HCT116 (cell line): ENCODE measurements at regions not wholly inside any gene's neighbourhood (a gene's known extent, or its start where the extent isn't known, plus 50 kb on each side); places are given as distances from the start of the nearest gene placed in this dataset.

ENCODE experiments used
- ATAC-seq: fragments of 200-7000 bp; cut with Tn5 transposase; 2 replicates; pipeline ENCODE4 v1.9.1; 2020; ENCODE audit warnings: mild to moderate bottlenecking, moderate library complexity
- BruUV-seq: library from RNA; stranded (reverse); fragments of 400-500 nt; replicated peaks from 2 replicates; lab custom pipeline; 2021; lab: Mats Ljungman, UMichigan
- CTCF ChIA-PET: fragments of 300-600 bp; sonication (Branson Sonifier 250); formaldehyde crosslinking; loops from one replicate; lab custom pipeline; 2021; ENCODE audit warnings: antibody characterized with exemption; lab: Charles Lee
- POLR2A ChIA-PET: fragments of 300-600, 350-600 bp; sonication (Branson Sonifier 250); formaldehyde crosslinking; loops from one replicate; lab custom pipeline; 2021; ENCODE audit warnings: antibody characterized with exemption; lab: Charles Lee
- RAD21 ChIA-PET, 2 experiments: fragments of 300-600 bp; sonication (Branson Sonifier 250); formaldehyde crosslinking; loops; one replicate each; lab custom pipeline; 2023; ENCODE audit warnings: low total read pairs in 2 of 2; ENCODE audit not compliant: uncharacterized antibody in 2 of 2, unreplicated experiment in 2 of 2, low non-redundant PET in 1 of 2; lab: Charles Lee
- DNase-seq: peaks from one replicate; pipeline ENCODE4 v3.0.0-alpha.2; 2010; ENCODE audit warnings: low read depth, low spot score
- H2AFZ ChIP-seq: fragments of 200-600 bp; shearing (Covaris generic), sonication (generic); 2 replicates; pipeline ENCODE4 v1.6.1; 2017; ENCODE audit warnings: low read depth, mixed run types, mixed read lengths, antibody characterized with exemption, low read length; ENCODE audit not compliant: poor library complexity, severe bottlenecking
- H3K27ac ChIP-seq: 2 replicates; pipeline ENCODE4 v1.5.1; 2012; ENCODE audit warnings: low read depth, low read length
- H3K27me3 ChIP-seq: fragments of 200-600 bp; sonication (generic); 2 replicates; pipeline ENCODE4 v1.6.1; 2016; ENCODE audit warnings: mixed run types, low read length, mixed read lengths; ENCODE audit not compliant: insufficient read depth
- H3K36me3 ChIP-seq, 2 experiments: fragments of 200-500 bp in 1 of 2; fragments of 200-600 bp in 1 of 2; sonication (Bioruptor generic) in 1 of 2; sonication (generic) in 1 of 2; 2 replicates each; pipeline versions ENCODE4 v1.5.1 to v1.6.1; 2014 to 2016; ENCODE audit warnings: low read length in 2 of 2, inconsistent platforms in 1 of 2, mixed read lengths in 1 of 2, mixed run types in 1 of 2; ENCODE audit not compliant: insufficient read depth in 2 of 2, control insufficient read depth in 1 of 2
- H3K4me1 ChIP-seq, 2 experiments: fragments of 200-600 bp in 1 of 2; sonication (generic) in 1 of 2; 2 replicates each; pipeline versions ENCODE4 v1.5.1 to v1.6.1; 2012 to 2017; ENCODE audit warnings: low read length in 2 of 2, inconsistent platforms in 1 of 2, mild to moderate bottlenecking in 1 of 2, mixed read lengths in 1 of 2, mixed run types in 1 of 2, moderate library complexity in 1 of 2; ENCODE audit not compliant: insufficient read depth in 2 of 2, control insufficient read depth in 1 of 2
- H3K4me2 ChIP-seq: fragments of 200-600 bp; sonication (generic); 2 replicates; pipeline ENCODE4 v1.6.1; 2017; ENCODE audit warnings: mixed run types, low read length, mixed read lengths
- H3K4me3 ChIP-seq, 2 experiments: fragments of 200-600 bp in 1 of 2; sonication (generic) in 1 of 2; replicated peaks in 1 of 2; 2 replicates each; pipeline ENCODE4 v1.5.1; 2011 to 2016; ENCODE audit warnings: low read length in 2 of 2, control low read depth in 1 of 2, low read depth in 1 of 2, mild to moderate bottlenecking in 1 of 2, mixed read lengths in 1 of 2, mixed run types in 1 of 2
- H3K79me2 ChIP-seq: fragments of 200-600 bp; sonication (generic); 2 replicates; pipeline ENCODE4 v1.6.1; 2017; ENCODE audit warnings: mild to moderate bottlenecking, mixed run types, low read length, moderate library complexity, mixed read lengths; ENCODE audit not compliant: insufficient read depth
- H3K9ac ChIP-seq: fragments of 200-600 bp; sonication (generic); 2 replicates; pipeline ENCODE4 v1.6.1; 2016; ENCODE audit warnings: low read length, mixed read lengths
- H3K9me2 ChIP-seq: fragments of 200-600 bp; sonication (generic), shearing (Covaris generic); 2 replicates; pipeline ENCODE4 v1.6.1; 2017; ENCODE audit warnings: mixed run types, mild to moderate bottlenecking, moderate library complexity; ENCODE audit not compliant: insufficient read depth
- H3K9me3 ChIP-seq, 2 experiments: fragments of 200-500 bp in 1 of 2; fragments of 200-600 bp in 1 of 2; sonication (Bioruptor generic) in 1 of 2; sonication (generic) in 1 of 2; 2 replicates each; pipeline ENCODE4 v1.6.1; 2014 to 2017; ENCODE audit warnings: low read length in 2 of 2, mixed read lengths in 2 of 2, inconsistent platforms in 1 of 2, low read depth in 1 of 2, mild to moderate bottlenecking in 1 of 2, mixed run types in 1 of 2, moderate library complexity in 1 of 2; ENCODE audit not compliant: control insufficient read depth in 1 of 2, insufficient read depth in 1 of 2
- H4K20me1 ChIP-seq: fragments of 200-600 bp; sonication (generic), shearing (Covaris generic); 2 replicates; pipeline ENCODE4 v1.6.1; 2017; ENCODE audit warnings: mixed run types, mild to moderate bottlenecking, moderate library complexity; ENCODE audit not compliant: insufficient read depth
- CBX3 ChIP-seq: IDR thresholded peaks from 2 replicates; pipeline ENCODE4 v1.6.1; 2012; ENCODE audit warnings: low read depth
- CEBPB ChIP-seq: IDR thresholded peaks from 2 replicates; pipeline ENCODE4 v1.6.1; 2012; ENCODE audit warnings: low read depth
- EGR1 ChIP-seq: IDR thresholded peaks from 2 replicates; pipeline ENCODE4 v1.6.1; 2012; ENCODE audit warnings: low read depth
- ELF1 ChIP-seq: IDR thresholded peaks from 2 replicates; pipeline ENCODE4 v1.6.1; 2012; ENCODE audit warnings: low read depth, borderline replicate concordance
- EZH2 ChIP-seq: fragments of 200-600 bp; sonication (generic); IDR thresholded peaks from 2 replicates; pipeline ENCODE4 v1.6.1; 2017; ENCODE audit warnings: antibody characterized with exemption, mixed run types
- EZH2phosphoT487 ChIP-seq: fragments of 200-600 bp; IDR thresholded peaks from 2 replicates; pipeline ENCODE4 v1.6.1; 2018; ENCODE audit warnings: antibody characterized with exemption, borderline replicate concordance
- FOSL1 ChIP-seq: IDR thresholded peaks from 2 replicates; pipeline ENCODE4 v1.6.1; 2012; ENCODE audit warnings: low read depth
- JUND ChIP-seq: IDR thresholded peaks from 2 replicates; pipeline ENCODE4 v1.6.1; 2012
- MAX ChIP-seq: IDR thresholded peaks from 2 replicates; pipeline ENCODE4 v1.6.1; 2012
- POLR2A ChIP-seq: IDR thresholded peaks from 2 replicates; pipeline ENCODE4 v1.7.0; 2011; ENCODE audit warnings: borderline replicate concordance; ENCODE audit not compliant: insufficient read depth, insufficient read length; ENCODE audit errors: extremely low read depth
- RAD21 ChIP-seq: IDR thresholded peaks from 2 replicates; pipeline ENCODE4 v1.6.1; 2012; ENCODE audit warnings: low read depth, mild to moderate bottlenecking
- SP1 ChIP-seq: IDR thresholded peaks from 2 replicates; pipeline ENCODE4 v1.6.1; 2012; ENCODE audit warnings: low read depth
- TCF7L2 ChIP-seq: IDR thresholded peaks from 2 replicates; pipeline ENCODE4 v1.7.0; 2011; ENCODE audit warnings: borderline replicate concordance, inconsistent platforms; ENCODE audit not compliant: insufficient read depth, insufficient read length; ENCODE audit errors: extremely low read depth
- YY1 ChIP-seq: IDR thresholded peaks from 2 replicates; pipeline ENCODE4 v1.6.1; 2011; ENCODE audit warnings: low read length, low read depth, moderate library complexity, mild to moderate bottlenecking; ENCODE audit not compliant: insufficient replicate concordance; ENCODE audit errors: extremely low read depth
- ZBTB33 ChIP-seq: IDR thresholded peaks from 2 replicates; pipeline ENCODE4 v1.6.1; 2011; ENCODE audit warnings: mild to moderate bottlenecking, low read length, moderate library complexity; ENCODE audit not compliant: insufficient replicate concordance; ENCODE audit errors: extremely low read depth
- intact Hi-C: fragments of 100-400 bp; cut with micrococcal nuclease; formaldehyde crosslinking; loops from 2 replicates; pipeline ENCODE4 v1.10.0; 2022

GRCh38 chr17:63140255-63140654 is 174.2 kb downstream of the TANC2 start (continued):
- no peak for TF ChIP-seq RAD21
- TF ChIP-seq, all 23 proteins: peak for 0

GRCh38 chr17:63142836-63143235 is 176.8 kb downstream of the TANC2 start:
- H3K4me2 ChIP-seq: no peak overlapping the region
- H3K4me1 ChIP-seq: no peaks in the 10 kb centered on the region
- no peaks in the 10 kb centered on the region for H3K9me2 ChIP-seq
- no peaks in the 10 kb centered on the region for H3K9me3 ChIP-seq
- intact Hi-C loops: no loop called here
- H3K9ac ChIP-seq: no peak overlapping the region
- H3K27ac ChIP-seq: no peak overlapping the region
- ATAC-seq (no peak), DNase-seq (no peak)
- POLR2A ChIA-PET: no interaction called here
- RAD21 ChIA-PET: no interaction called here
- no peak overlapping the region for H2AFZ ChIP-seq
- no peak for TF ChIP-seq ELF1
- TF ChIP-seq EZH2phosphoT487: no peak
- no peak for TF ChIP-seq EZH2
- TF ChIP-seq MAX: no peak
- no peak for TF ChIP-seq EGR1
- no peak for TF ChIP-seq FOSL1
- TF ChIP-seq POLR2A: no peak
- no peak for TF ChIP-seq SP1
- TF ChIP-seq TCF7L2: no peak
- TF ChIP-seq JUND: no peak
- TF ChIP-seq CBX3: no peak
- no peak for TF ChIP-seq CEBPB
- TF ChIP-seq ZBTB33: no peak
- TF ChIP-seq RAD21: no peak
- TF ChIP-seq YY1: no peak
- H4K20me1 ChIP-seq: no peaks in the 10 kb centered on the region
- no peaks in the 10 kb centered on the region for H3K79me2 ChIP-seq
- no peak overlapping the region for H3K4me3 ChIP-seq
- H3K36me3 ChIP-seq: no peaks in the 10 kb centered on the region
- no peaks in the 10 kb centered on the region for H3K27me3 ChIP-seq
- CTCF ChIA-PET: no interaction called here
- BruUV-seq: no TSS peak
